ENCODE measurements at regions not wholly inside any gene's neighbourhood (a gene's known extent, or its start where the extent isn't known, plus 50 kb on each side); places are given as distances from the start of the nearest gene placed in this dataset.

DNA sequence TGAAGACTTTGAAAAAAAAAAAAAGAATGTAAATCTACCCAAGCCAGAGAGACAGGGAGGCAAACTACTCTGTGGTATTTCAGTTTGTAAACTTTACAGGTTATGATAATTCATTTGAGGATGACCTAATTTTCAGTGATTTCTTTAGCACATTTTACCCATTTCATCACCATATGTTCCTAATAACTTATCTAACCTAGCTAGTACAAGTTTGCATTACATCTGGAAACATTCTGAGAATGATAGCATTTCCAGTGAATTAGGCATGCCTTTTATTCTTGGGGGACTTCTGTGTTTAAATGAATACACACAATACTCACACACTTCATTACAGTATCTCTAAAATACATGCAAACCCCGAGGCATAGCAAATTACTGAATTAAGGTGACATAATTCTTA lies 1055.5 kb downstream of the PCDH18 start:
- no peak for DNase-seq

DNA sequence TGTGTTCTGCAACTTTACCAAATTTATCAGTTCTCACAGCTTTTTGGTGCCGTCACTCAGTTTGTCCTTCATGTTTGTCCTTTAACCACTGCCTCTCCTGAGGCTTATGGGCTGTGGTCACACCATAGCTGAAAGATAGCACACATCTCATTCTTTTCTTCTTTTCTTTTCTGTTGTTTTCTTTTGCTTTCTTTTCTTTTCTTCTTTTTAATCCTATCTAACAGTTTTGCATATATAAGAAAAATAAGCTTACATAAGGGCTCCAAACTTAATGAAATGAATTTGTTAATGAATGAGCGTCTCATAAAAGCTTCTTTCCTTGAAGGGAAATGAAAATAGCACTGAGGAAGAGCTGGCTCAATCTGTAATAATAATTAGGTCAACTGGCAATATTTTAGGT lies 1061.2 kb downstream of the PCDH18 start:
- DNase-seq: no peak

DNA sequence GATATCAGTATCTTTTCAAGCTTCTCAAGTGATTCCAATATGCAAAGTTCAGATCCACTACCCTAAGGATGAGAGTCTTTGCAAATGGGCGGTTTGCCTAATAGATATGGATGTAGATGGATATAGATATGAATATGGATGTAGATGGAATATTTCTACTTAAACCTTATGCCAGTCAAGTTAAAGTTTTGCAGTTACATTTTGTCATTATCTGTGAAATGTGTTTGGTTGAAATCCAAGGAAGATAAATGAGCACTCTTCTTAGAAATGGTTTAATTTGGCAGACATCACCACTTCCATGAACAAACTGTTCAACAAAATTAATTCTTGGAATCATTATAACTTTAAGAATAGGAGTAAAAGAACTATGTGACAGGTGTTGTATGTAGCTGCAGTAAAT lies 1066.6 kb downstream of the PCDH18 start:
- no peak for DNase-seq

DNA sequence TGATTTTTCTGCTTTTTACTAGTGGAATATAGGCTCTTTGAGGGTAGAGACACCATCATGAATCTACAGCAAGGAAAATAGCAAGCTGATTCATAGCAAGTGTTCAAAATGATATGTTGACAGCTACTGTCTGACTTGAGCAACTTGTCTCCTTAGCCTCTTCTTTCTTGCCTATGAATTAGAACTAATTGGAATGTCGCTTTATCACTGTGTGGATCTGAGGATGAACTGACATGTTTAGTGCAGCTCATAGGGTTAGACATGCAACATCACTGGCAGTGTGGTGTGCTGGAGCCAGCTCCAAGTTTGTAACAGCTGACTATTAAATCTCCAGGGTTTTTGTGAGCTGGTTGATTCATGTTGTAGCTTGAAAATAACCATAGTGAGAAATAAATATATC lies 1068.4 kb downstream of the PCDH18 start:
- DNase-seq: no peak

DNA sequence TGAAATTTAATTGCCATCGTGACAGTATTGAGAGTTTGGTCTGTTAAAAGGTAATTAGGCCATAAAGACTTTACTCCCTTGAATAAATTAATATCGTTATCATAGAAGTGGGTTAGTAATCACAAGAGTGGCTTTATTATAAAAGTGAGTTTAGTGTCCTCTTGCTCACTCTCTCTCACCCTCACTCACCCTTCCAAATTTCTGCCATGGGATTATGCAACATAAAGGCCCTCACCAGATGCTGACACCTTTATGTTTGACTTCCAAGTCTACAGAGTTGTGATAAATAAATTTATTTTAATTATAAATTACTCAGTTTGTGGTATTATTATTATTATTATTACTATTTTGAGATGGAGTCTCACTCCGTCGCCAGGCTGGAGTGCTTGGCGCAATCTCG lies 1070.8 kb downstream of the PCDH18 start:
- DNase-seq: no peak

DNA sequence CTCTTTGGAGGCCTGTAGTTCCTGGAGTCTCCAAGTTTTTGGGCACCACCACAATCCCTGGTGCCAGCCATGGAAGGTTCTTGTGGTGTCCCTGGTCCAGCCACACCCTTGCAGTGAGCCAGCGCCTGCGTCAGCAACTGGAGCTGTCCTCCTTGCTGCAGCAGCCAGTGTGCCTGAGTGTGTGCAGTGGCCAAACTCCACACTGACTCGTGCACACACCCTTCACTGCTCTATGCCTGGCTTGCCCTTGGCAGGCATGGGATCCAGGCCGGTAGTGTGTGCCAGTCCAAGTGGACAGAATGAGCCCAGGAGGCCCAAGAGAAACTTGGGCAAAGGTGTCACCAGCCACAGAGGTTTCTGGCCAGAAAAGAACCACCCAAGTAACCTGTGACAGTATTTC lies 1074.0 kb downstream of the PCDH18 start:
- no peak for DNase-seq

DNA sequence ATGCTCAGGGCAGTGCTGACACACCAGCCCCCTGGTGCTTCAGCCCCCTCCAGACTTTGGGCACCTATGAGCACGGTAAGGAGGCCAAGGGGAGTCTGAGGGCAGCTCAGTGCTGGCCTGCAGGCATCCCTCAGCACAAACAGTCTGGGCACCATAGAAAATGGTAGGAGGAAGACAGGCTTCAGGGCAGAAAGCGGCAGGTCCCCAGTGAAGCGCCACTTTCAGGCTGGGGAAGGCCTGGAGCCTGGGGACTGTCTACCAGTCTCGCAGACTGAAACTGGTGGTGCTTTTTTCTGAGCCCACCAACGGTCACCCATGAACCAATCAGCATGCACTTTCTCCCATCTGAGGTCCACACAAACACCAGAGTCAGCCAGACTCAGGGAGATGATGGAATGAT lies 1074.7 kb downstream of the PCDH18 start:
- no peak for DNase-seq

DNA sequence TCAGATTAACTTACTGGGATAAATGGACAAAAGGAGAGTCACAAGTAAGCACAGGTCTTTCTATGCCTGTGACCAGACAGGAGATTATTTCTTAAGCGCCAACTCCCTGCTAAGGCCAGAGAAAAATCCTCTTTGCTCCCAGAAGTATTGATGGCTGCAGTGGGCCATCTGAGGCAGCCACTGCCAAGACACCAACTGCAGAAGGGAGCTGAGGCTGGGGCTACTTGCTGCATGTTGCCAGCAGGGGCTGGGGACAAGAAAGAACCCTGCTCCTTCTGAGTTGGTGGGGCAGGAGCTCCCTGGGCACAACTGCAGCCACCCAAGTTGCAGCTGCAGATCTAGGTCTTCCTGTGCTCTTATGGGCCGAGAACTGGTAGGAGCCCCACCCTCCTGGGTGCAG lies 1075.3 kb downstream of the PCDH18 start:
- DNase-seq: no peak

DNA sequence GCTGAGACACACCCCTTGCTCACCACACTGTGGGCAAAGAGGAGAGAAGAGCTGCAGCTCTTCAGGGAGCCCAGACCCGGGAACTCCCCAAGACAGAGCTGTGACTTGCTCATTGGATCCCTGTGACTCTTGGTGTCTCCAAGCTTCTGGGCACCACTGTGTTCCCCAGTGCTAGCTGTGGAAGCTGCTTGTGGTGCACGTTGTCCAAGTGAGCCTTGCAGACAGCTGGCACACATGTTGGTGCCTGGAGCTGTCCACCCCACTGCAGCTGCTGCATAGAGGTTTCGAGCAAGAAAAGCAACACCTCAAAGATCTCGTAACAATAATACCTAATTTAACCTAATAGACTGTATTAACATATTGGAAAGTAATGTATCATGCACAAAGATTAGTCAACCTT lies 1089.3 kb downstream of the PCDH18 start:
- DNase-seq: no peak

DNA sequence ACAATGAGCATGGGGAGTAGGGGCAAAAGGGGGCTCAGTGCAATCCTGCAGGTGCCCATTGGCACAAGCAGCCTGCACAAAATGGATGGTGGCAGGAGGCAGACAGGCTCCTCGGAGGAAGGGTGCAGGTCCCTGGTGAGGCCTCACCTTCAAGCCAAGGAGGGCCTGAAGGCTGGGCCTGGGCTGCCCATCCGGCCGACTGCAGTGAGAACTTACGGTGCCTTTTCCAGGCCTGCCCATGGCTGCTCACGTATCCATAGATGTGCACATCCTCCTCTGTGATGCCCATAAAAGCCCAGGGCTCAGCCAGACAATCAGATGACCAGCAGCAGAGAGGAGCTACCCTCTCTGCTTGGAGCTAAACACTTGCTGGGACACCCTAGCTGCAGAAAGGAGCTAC lies 1089.8 kb downstream of the PCDH18 start:
- no peak for DNase-seq

DNA sequence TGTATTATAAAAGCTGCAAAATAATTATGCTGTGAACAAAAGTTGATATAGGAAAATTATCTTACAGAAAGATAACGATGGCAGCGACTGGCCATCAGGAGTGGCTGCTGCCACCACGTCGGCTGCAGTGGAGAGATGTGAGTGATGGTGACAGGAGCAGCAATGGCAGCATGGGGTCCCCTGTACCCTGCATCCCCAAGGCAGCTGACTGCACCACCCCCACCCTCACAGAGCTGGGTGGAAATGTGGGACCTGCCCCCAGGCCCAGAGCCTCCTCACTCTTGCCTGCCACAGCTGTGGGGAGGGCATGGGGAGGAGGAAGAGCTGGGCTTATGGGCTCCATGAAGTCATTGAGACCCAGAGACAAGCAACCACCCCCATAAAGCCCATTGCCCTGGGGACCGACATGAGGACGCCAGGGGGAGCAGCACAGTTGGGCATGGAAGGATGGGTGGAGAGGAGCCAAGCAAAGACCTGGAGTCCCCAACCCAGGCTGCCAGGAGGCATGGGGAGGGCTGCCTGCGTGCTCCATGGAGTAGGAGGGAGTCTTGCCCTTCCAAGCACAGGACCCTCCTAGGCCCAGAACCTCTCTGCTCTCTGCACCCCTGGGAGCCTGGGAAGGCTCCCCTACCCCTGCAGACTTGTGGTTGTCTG lies 1090.5 kb downstream of the PCDH18 start:
- DNase-seq: no peak

DNA sequence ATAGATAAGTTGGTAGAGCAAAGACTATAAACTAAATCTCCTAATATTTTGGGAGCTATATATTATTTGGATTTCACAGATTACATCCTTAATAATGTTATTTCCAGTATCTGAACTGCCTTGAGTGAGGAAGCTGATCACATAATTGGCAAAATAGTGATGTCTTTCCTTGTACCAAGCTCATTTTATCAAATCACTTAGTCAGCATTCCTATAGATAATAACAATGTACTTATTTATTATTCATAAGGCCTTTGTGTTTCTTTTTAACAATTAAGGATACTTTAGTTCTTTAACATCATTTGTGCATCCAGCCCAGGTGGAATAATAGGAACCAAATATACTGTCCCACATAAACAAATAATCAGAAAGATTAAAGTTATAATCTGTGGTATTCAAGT lies 1093.6 kb downstream of the PCDH18 start:
- no peak for DNase-seq

DNA sequence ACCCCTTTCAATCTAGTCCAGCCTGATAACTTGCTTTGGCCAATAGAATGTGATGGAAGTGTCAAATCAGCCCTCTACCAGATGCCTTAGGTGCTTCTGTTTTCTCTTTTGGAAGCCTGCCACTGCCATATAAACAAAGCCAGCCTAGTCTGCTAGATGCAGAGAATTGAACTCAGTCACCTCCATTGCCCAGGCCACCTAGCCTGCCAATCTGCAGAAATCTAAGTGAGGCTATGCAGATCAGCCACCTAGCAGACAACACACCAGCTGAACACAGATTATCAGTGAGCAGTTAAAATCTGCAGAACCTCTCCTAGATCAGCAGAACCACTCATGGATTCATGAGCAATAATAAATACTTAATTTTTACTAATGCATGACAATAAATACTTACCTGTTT lies 1108.2 kb downstream of the PCDH18 start:
- no peak for DNase-seq

DNA sequence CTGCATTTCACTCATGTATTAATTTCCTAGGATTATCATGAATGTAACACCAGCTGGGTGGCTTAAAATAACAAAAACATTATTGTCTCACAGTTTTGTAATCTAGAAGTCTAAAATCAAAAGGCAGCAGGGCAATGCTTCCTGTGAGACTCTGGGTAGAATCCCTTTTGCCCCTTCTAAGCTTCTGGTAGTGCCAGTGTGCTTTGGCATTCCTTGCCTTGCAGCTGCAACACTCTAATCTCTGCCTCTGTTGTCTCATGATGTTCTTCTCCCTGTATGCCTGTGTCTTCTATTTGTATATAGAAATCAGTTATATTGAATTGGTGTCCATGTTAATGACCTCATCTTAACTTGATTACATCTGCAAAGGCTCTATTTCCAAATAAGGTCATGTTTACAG lies 1117.3 kb downstream of the PCDH18 start:
- DNase-seq: no peak

DNA sequence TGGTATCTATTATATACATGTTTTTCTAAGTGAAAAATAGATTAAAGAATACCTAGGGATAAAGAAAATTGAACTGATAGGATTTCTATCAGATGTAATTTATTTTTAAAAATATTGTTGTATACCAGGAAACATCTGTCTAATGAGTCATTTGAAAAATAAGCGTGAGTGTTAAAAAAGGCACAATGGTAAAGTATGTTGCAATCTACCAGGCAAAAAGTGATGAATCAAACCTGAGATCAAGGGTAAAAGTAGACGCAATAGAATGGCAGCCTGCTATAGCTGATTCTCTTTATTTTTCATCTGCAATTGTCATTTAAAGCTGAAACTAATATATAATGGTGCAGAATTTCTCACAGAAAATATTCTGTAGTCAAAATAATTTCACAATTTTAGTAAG lies 1119.6 kb downstream of the PCDH18 start:
- DNase-seq: no peak

DNA sequence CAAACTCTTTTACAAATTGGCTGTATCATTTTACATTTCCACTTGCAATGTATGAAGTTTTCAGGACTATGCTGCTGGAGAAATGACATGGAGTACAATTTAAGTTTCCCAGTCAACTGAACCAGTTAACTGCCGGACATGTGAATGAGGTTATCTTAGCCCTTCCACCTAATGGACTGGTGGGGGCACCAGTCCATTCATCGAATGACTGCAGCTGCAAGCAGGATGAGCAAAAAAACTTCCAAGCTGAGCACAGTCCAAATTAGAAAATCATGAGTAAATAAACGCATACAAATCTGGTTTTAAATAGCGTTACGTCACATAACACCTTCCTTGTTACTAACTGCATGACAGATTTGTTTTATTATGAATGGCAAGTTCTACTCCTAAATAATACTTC lies 1131.5 kb downstream of the PCDH18 start:
- no peak for DNase-seq

DNA sequence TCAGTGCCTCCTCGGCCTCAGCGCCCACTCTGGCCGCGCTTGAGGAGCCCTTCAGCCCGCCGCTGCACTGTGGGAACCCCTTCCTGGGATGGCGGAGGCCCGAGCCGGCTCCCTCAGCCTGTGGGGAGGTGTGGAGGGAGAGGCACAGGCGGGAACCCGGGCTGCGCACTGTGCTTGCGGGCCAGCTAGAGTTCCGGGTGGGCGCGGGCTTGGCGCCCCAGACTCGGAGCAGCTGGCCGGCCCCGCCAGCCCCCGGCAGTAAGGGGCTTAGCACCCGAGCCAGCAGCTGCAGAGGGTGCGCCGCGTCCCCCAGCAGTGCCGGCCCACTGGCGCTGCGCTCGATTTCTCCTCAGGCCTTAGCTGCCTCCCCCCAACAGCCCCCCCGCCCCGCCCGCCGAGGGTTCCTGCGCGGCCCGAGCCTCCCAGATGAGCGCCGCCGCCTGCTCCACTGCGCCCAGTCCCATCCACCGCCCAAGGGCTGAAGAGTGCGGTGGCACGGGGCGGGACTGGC lies 1137.0 kb downstream of the PCDH18 start:
- no peak for DNase-seq

DNA sequence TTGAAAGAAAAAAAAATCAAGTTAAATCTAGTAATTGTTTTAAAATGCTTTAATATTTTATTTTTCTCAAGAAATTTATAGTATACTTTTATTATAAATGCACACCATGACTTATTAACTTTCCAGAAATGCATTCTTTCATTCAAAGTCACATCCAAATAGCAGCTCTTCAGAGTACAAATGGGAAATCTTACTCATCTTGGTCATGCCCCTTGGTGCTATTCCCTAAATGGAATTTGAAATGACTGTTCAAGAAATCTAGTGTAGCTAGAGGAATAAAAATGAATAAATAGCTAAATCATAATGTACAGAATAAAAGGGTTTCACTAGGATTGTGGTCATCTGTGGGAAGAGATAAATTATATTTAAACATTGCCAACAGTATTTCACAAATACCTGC lies 1139.7 kb downstream of the PCDH18 start:
- DNase-seq: no peak

DNA sequence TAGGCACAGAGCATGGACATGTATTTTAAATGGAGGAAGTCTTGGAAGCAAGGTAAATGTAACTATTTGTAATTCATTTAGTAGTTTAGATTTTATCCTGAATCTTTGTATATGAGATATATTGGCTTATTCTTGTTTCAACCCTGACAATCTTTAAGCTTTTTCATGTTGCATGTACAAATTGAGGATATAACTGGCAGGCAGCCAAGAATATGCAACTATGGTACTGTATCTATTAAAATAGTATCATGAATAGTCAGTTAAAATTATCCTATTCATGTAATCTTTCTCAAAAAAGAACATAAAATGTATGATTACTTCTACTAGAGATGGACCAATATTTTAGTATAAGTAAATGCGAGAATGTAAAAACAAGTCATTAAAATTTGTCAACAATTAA lies 1141.5 kb downstream of the PCDH18 start:
- no peak for DNase-seq

DNA sequence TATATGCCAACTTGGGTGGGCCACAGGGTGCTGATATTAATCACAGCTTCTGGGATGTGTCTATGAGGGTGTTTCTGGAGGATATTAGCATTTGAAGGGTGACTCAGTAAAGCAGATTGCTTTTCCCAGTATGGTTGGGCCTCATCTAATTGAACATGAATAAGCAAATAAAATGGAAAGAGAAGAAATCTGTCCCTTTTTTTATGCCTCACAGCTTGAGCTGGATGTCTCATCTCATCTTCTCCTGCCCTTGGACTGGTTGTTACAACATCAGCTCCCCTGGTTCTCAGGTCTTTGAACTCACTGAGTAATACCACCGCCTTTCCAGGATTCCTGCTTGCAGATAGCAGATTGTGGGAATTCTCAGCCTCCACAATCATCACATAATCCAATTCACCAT lies 1149.2 kb downstream of the PCDH18 start:
- DNase-seq: no peak

DNA sequence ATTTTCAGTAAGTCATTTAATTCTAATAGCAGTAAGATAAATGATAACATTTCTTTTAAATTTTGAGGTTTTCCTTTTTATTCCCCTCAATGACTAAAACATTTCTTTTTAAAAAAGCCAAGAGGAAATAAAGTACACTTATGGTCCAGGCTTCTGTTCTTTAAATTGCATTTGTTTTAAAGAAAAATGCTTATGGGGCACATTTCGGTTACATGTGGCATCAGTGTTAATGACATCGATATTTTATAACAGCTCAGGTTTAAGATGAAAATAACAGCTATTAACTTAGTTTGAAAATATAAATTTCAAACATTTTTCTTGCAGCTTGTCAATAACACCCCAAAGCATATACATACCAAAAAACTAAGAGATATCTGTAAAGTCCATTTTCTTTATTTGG lies 1161.1 kb downstream of the PCDH18 start:
- DNase-seq: no peak

DNA sequence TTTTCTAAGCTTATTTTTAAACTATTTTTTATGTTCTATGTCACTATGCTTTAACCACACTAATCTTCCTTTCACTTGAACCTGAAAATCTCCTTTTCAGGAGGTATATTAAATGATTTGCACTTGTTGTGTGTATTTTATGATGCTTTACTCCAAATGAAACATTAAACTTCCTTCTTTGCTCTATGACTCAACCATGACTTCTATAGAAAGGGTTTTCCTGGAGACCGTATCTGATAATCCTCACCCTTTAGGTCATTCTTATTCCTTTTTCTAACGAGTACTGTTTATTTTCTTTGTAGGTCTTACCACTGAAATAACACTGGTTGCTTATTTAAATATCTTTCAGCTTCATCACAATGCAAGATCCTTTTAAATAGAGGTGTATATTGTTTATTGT lies 1163.2 kb downstream of the PCDH18 start:
- no peak for DNase-seq

DNA sequence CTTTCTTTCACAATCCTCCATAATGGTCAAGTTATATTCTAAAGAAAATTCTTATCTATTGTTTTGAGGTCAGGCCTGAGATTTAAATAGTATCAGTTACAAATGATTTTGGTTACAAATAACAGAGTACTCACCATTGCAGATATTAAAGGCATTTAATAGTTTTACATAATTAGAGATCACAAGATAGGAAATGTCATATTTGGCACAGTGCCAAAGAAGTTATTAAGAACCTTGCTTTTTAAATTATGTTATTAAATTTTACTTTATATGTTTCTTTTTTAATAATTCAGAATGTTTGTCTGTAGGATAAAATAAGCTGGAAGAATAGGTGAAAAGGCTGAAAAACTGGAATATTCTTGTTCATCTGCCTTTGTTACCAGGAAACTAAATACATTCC lies 1174.7 kb downstream of the PCDH18 start:
- DNase-seq: no peak

DNA sequence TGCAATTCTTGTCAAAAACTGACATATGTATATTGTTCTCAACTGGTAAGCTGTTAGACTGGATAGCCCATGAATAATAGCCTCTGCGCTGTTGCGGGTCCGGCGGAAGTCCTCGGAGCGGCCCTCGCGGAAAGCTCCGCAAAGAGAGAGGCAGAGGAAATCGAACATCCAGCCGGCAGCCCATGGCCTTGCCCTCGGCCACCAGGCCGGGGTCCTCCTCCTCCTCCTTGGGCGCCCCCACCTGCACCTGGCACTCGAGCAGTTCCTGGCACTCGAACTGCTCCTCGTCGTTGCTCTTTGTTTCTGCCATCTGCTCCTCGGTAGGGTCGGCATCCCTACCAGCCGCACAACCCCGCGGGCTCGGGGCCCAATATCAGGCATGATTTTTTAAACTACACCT lies 1176.3 kb downstream of the PCDH18 start:
- no peak for DNase-seq

DNA sequence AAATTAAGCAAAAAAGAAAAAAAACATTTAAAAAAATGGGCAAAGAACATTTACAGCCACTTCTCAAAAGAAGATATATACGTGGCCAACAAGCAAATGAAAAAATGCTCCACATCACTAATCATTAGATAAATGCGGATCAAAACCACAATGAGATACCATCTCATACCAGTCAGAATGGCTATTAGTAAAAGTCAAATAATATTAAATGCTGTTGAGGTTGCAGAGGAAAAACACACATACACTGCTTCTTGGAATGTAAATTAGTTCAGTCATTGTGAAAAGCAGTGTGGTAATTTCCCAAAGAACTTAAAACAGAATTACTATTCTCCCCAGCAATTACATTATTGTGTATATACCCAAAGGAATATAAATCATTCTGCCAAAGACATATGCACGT lies 1189.0 kb downstream of the PCDH18 start:
- DNase-seq: no peak

DNA sequence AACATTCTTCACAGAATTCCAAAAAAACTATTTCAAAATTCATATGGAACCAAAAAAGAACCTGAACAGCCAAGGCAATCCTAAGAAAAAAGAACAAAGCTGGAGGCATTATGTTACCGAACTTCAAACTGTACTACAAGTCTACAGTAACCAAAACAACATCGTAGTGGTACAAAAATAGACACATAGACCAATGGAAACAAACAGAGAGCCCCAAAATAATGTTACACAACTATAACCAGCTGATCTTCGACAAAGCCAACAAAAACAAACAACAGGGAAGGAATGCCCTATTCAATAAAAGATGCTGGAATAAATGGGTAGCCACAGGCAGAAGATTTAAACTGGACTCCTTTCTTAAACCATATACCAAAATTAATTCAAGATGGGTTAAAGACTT lies 1189.6 kb downstream of the PCDH18 start:
- no peak for DNase-seq

Measured in GF-D8 (cell line).